Activated CD8-positive, alpha-beta memory T cell treated with anti-CD3 and anti-CD28 coated beads for 36 hours (primary cell): ENCODE measurements at regions not wholly inside any gene's neighbourhood (a gene's known extent, or its start where the extent isn't known, plus 50 kb on each side); places are given as distances from the start of the nearest gene placed in this dataset.

Experiments
- CTCF ChIA-PET: fragments of 350-600 bp; sonication (Branson Sonifier 250); formaldehyde crosslinking; loops from one replicate; lab custom pipeline; 2021; ENCODE audit warnings: antibody characterized with exemption; lab: Charles Lee
- POLR2A ChIA-PET: fragments of 350-600 bp; sonication (Branson Sonifier 250); formaldehyde crosslinking; loops from one replicate; lab custom pipeline; 2021; ENCODE audit warnings: antibody characterized with exemption; lab: Charles Lee

- CTCF ChIA-PET = no interaction called here
- POLR2A ChIA-PET = no interaction called here
These were observed 1088.0 kb downstream of the AGBL1 start for GRCh38 chr15:87167706-87168105.

- POLR2A ChIA-PET = no interaction called here
- CTCF ChIA-PET = no interaction called here
These were observed 1087.4 kb downstream of the AGBL1 start for GRCh38 chr15:87167055-87167454.

GRCh38 chr15:87155771-87156170 is 1076.1 kb downstream of the AGBL1 start:
- ChIA-PET CTCF (no interaction called here), POLR2A (no interaction called here)

GRCh38 chr15:87154761-87155160 is 1075.1 kb downstream of the AGBL1 start:
- POLR2A ChIA-PET = no interaction called here

GRCh38 chr15:87151202-87151748 is 1071.6 kb downstream of the AGBL1 start:
- ChIA-PET CTCF (no interaction called here), POLR2A (no interaction called here)

More at GRCh38 chr15:87154761-87155160, 1075.1 kb downstream of the AGBL1 start:
- CTCF ChIA-PET = no interaction called here

- ChIA-PET CTCF (no interaction called here), POLR2A (no interaction called here)
These were observed 1066.0 kb downstream of the AGBL1 start for GRCh38 chr15:87145696-87146095.

- ChIA-PET POLR2A (no interaction called here), CTCF (no interaction called here)
These were observed 1065.1 kb downstream of the AGBL1 start for GRCh38 chr15:87144775-87145174.

- ChIA-PET POLR2A (no interaction called here), CTCF (no interaction called here)
These were observed 1062.4 kb downstream of the AGBL1 start for GRCh38 chr15:87142096-87142495.

GRCh38 chr15:87135109-87135508 is 1055.4 kb downstream of the AGBL1 start:
- ChIA-PET CTCF (no interaction called here), POLR2A (no interaction called here)

GRCh38 chr15:87133704-87134103 is 1054.0 kb downstream of the AGBL1 start:
- CTCF ChIA-PET = no interaction called here

GRCh38 chr15:87131067-87131466 is 1051.4 kb downstream of the AGBL1 start:
- POLR2A ChIA-PET = no interaction called here
- CTCF ChIA-PET = no interaction called here

More at GRCh38 chr15:87133704-87134103, 1054.0 kb downstream of the AGBL1 start:
- POLR2A ChIA-PET = interaction anchor here (0.6 kb wide), 1 partner anchor 272 kb away, joined by 4 read pairs; no protein-coding TSS in a partner anchor

GRCh38 chr15:87129916-87130315 is 1050.2 kb downstream of the AGBL1 start:
- CTCF ChIA-PET = no interaction called here
- POLR2A ChIA-PET = no interaction called here

GRCh38 chr15:87123676-87124382 is 1044.2 kb downstream of the AGBL1 start:
- ChIA-PET POLR2A (no interaction called here), CTCF (no interaction called here)

GRCh38 chr15:87121336-87121735 is 1041.7 kb downstream of the AGBL1 start:
- CTCF ChIA-PET = no interaction called here

GRCh38 chr15:87120555-87120954 is 1040.9 kb downstream of the AGBL1 start:
- CTCF ChIA-PET = no interaction called here
- POLR2A ChIA-PET = no interaction called here

More at GRCh38 chr15:87121336-87121735, 1041.7 kb downstream of the AGBL1 start:
- POLR2A ChIA-PET = no interaction called here

- ChIA-PET POLR2A (no interaction called here), CTCF (no interaction called here)
These were observed 1039.2 kb downstream of the AGBL1 start for GRCh38 chr15:87118846-87119245.

- ChIA-PET POLR2A (no interaction called here), CTCF (no interaction called here)
These were observed 1038.8 kb downstream of the AGBL1 start for GRCh38 chr15:87118435-87118834.

- ChIA-PET CTCF (no interaction called here), POLR2A (no interaction called here)
These were observed 1036.1 kb downstream of the AGBL1 start for GRCh38 chr15:87115795-87116194.

GRCh38 chr15:87099916-87100315 is 1020.2 kb downstream of the AGBL1 start:
- CTCF ChIA-PET = no interaction called here
- POLR2A ChIA-PET = no interaction called here

- POLR2A ChIA-PET = no interaction called here
- CTCF ChIA-PET = no interaction called here
These were observed 1009.9 kb downstream of the AGBL1 start for GRCh38 chr15:87089551-87089950.

- POLR2A ChIA-PET = no interaction called here
- CTCF ChIA-PET = no interaction called here
These were observed 1003.5 kb downstream of the AGBL1 start for GRCh38 chr15:87083201-87083600.
